Naive thymus-derived CD8-positive, alpha-beta T cell (primary cell): ENCODE measurements at regions not wholly inside any gene's neighbourhood (a gene's known extent, or its start where the extent isn't known, plus 50 kb on each side); places are given as distances from the start of the nearest gene placed in this dataset.
"Not testable (repeated sequence)": the region's sequence is repeated elsewhere in the genome, so short reads cannot be mapped to it uniquely, and the experiment has no call there.

Experiments used
- ATAC-seq, 2 donors: fragments of 150-1000 bp; cut with Tn5 transposase in 1 of 2; sonication (Bioruptor Pico), chemical (Tn5 transposase) in 1 of 2; 1 replicate in 1 of 2; 2 replicates in 1 of 2; pipeline ENCODE4 v1.10.0; 2021; ENCODE audit warnings: mild to moderate bottlenecking in 2 of 2, moderate library complexity in 2 of 2
- POLR2A ChIA-PET: fragments of 350-600 bp; sonication (Branson Sonifier 250); formaldehyde crosslinking; loops from one replicate; lab custom pipeline; 2021; ENCODE audit warnings: antibody characterized with exemption; lab: Charles Lee
- DNase-seq, 10 donors: peaks; one replicate each; pipeline versions ENCODE4 v3.0.0 to v3.0.0-alpha.2; 2020 to 2022
- H3K27ac Mint-ChIP-seq, 10 donors: one replicate each; pipeline ENCODE4 v1.8.0; 2020 to 2022; ENCODE audit warnings: mild to moderate bottlenecking in 10 of 10, mixed read lengths in 10 of 10, moderate library complexity in 4 of 10, inconsistent platforms in 1 of 10
- H3K27me3 Mint-ChIP-seq, 5 donors: one replicate each; pipeline ENCODE4 v1.8.0; 2021 to 2022; ENCODE audit warnings: mixed read lengths in 5 of 5
- H3K36me3 Mint-ChIP-seq, 3 donors: one replicate each; pipeline ENCODE4 v1.8.0; 2020 to 2022; ENCODE audit warnings: mixed read lengths in 3 of 3, mild to moderate bottlenecking in 2 of 3, inconsistent platforms in 1 of 3
- H3K4me1 Mint-ChIP-seq, 4 donors: one replicate each; pipeline ENCODE4 v1.8.0; 2021 to 2022; ENCODE audit warnings: mixed read lengths in 4 of 4
- H3K4me3 Mint-ChIP-seq, 10 donors: one replicate each; pipeline ENCODE4 v1.8.0; 2020 to 2022; ENCODE audit warnings: mild to moderate bottlenecking in 10 of 10, mixed read lengths in 10 of 10, moderate library complexity in 6 of 10, inconsistent platforms in 1 of 10
- H3K9me3 Mint-ChIP-seq, 9 donors: one replicate each; pipeline ENCODE4 v1.8.0; 2020 to 2022; ENCODE audit warnings: mixed read lengths in 9 of 9, mild to moderate bottlenecking in 3 of 9, inconsistent platforms in 1 of 9, moderate library complexity in 1 of 9

GRCh38 chr5:159682623-159683022 is 233.7 kb upstream of the ADRA1B start:
- H3K4me1 Mint-ChIP-seq: no peaks in the 10 kb centered on the region
- peaks cover 2 to 18% (median 4%) of the 10 kb centered on the region in 5 donors for H3K27me3 Mint-ChIP-seq
- POLR2A ChIA-PET: no interaction called here
- peaks cover 0 to 56% (median 32%) of the 10 kb centered on the region in 9 donors for H3K9me3 Mint-ChIP-seq
- DNase-seq: no peak
- no peak overlapping the region for H3K27ac Mint-ChIP-seq
- H3K4me3 Mint-ChIP-seq: no peak overlapping the region
- ATAC-seq: no peak
- H3K36me3 Mint-ChIP-seq: peaks cover 2 to 33% (median 2%) of the 10 kb centered on the region in 3 donors

- POLR2A ChIA-PET, H3K27ac Mint-ChIP-seq, ATAC-seq, H3K4me3 Mint-ChIP-seq, H3K4me1 Mint-ChIP-seq, DNase-seq: not testable (repeated sequence)
- H3K36me3 Mint-ChIP-seq: peaks cover 2 to 23% (median 2%) of the 10 kb centered on the region in 3 donors
- peaks cover 0 to 31% (median 6%) of the 10 kb centered on the region in 9 donors for H3K9me3 Mint-ChIP-seq
- H3K27me3 Mint-ChIP-seq: peaks cover 8 to 44% (median 23%) of the 10 kb centered on the region in 5 donors
These were observed 228.4 kb upstream of the ADRA1B start for GRCh38 chr5:159687892-159688291.

- Mint-ChIP-seq H3K27me3 (peaks cover 0 to 3% (median 0%) of the 10 kb centered on the region in 5 donors), H3K27ac (no peak overlapping the region), H3K36me3 (peaks cover 0 to 5% (median 0%) of the 10 kb centered on the region in 3 donors), H3K4me3 (no peak overlapping the region), H3K9me3 (peaks cover 0 to 10% (median 5%) of the 10 kb centered on the region in 9 donors), H3K4me1 (no peaks in the 10 kb centered on the region)
- DNase-seq (no peak), ATAC-seq (no peak)
- POLR2A ChIA-PET: no interaction called here
These were observed 220.5 kb upstream of the ADRA1B start for GRCh38 chr5:159695741-159696294.

- DNase-seq: no peak
- Mint-ChIP-seq H3K27me3 (peaks cover 0 to 3% (median 2%) of the 10 kb centered on the region in 5 donors), H3K36me3 (peaks cover 0 to 3% (median 0%) of the 10 kb centered on the region in 3 donors), H3K4me1 (no peaks in the 10 kb centered on the region), H3K27ac (no peak overlapping the region), H3K9me3 (peaks cover 0 to 3% (median 2%) of the 10 kb centered on the region in 9 donors), H3K4me3 (no peak overlapping the region)
- POLR2A ChIA-PET: no interaction called here
- no peak for ATAC-seq
These were observed 218.8 kb upstream of the ADRA1B start for GRCh38 chr5:159697530-159697929.

- Mint-ChIP-seq H3K27me3 (peaks cover 0 to 3% (median 3%) of the 10 kb centered on the region in 5 donors), H3K9me3 (peaks cover 0 to 3% (median 0%) of the 10 kb centered on the region in 9 donors), H3K4me3 (no peak overlapping the region), H3K27ac (no peak overlapping the region), H3K36me3 (no peaks in the 10 kb centered on the region), H3K4me1 (no peaks in the 10 kb centered on the region)
- DNase-seq (no peak), ATAC-seq (no peak)
- POLR2A ChIA-PET: no interaction called here
These were observed 218.0 kb upstream of the ADRA1B start for GRCh38 chr5:159698322-159698721.

GRCh38 chr5:159700016-159700415 is 216.3 kb upstream of the ADRA1B start:
- POLR2A ChIA-PET: no interaction called here
- Mint-ChIP-seq H3K27me3 (peaks cover 0 to 9% (median 3%) of the 10 kb centered on the region in 5 donors), H3K27ac (no peak overlapping the region), H3K4me1 (no peaks in the 10 kb centered on the region), H3K9me3 (no peaks in the 10 kb centered on the region), H3K4me3 (no peak overlapping the region), H3K36me3 (no peaks in the 10 kb centered on the region)
- DNase-seq (no peak), ATAC-seq (no peak)

- Mint-ChIP-seq H3K4me1 (no peaks in the 10 kb centered on the region), H3K27ac (no peak overlapping the region), H3K27me3 (peaks cover 0 to 11% (median 4%) of the 10 kb centered on the region in 5 donors), H3K9me3 (peaks cover 0 to 7% (median 3%) of the 10 kb centered on the region in 9 donors), H3K36me3 (peaks cover 0 to 4% (median 0%) of the 10 kb centered on the region in 3 donors), H3K4me3 (no peak overlapping the region)
- ATAC-seq: no peak
- POLR2A ChIA-PET: no interaction called here
- no peak for DNase-seq
These were observed 214.0 kb upstream of the ADRA1B start for GRCh38 chr5:159702301-159702700.

GRCh38 chr5:159702826-159703225 is 213.5 kb upstream of the ADRA1B start:
- POLR2A ChIA-PET: no interaction called here
- Mint-ChIP-seq H3K4me3 (no peak overlapping the region), H3K27me3 (peaks cover 0 to 11% (median 4%) of the 10 kb centered on the region in 5 donors), H3K9me3 (peaks cover 0 to 12% (median 5%) of the 10 kb centered on the region in 9 donors), H3K27ac (no peak overlapping the region), H3K4me1 (no peaks in the 10 kb centered on the region), H3K36me3 (peaks cover 0 to 6% (median 0%) of the 10 kb centered on the region in 3 donors)
- no peak for DNase-seq
- no peak for ATAC-seq

GRCh38 chr5:159704160-159704559 is 212.1 kb upstream of the ADRA1B start:
- peaks cover 0 to 14% (median 5%) of the 10 kb centered on the region in 9 donors for H3K9me3 Mint-ChIP-seq
- DNase-seq (no peak), ATAC-seq (no peak)
- peaks cover 0 to 15% (median 7%) of the 10 kb centered on the region in 5 donors for H3K27me3 Mint-ChIP-seq
- peaks cover 0 to 6% (median 0%) of the 10 kb centered on the region in 3 donors for H3K36me3 Mint-ChIP-seq
- no peak overlapping the region for H3K27ac Mint-ChIP-seq
- no peaks in the 10 kb centered on the region for H3K4me1 Mint-ChIP-seq
- H3K4me3 Mint-ChIP-seq: no peak overlapping the region
- POLR2A ChIA-PET: no interaction called here

- POLR2A ChIA-PET: no interaction called here
- Mint-ChIP-seq H3K36me3 (peaks cover 0 to 6% (median 0%) of the 10 kb centered on the region in 3 donors), H3K4me1 (no peaks in the 10 kb centered on the region), H3K9me3 (peaks cover 0 to 14% (median 5%) of the 10 kb centered on the region in 9 donors), H3K4me3 (no peak overlapping the region), H3K27me3 (peaks cover 3 to 29% (median 10%) of the 10 kb centered on the region in 5 donors), H3K27ac (no peak overlapping the region)
- ATAC-seq (no peak), DNase-seq (no peak)
These were observed 210.3 kb upstream of the ADRA1B start for GRCh38 chr5:159705948-159706347.

GRCh38 chr5:159708090-159708489 is 208.2 kb upstream of the ADRA1B start:
- no peak for ATAC-seq
- H3K36me3 Mint-ChIP-seq: peaks cover 0 to 6% (median 0%) of the 10 kb centered on the region in 3 donors
- peaks cover 3 to 29% (median 8%) of the 10 kb centered on the region in 5 donors for H3K27me3 Mint-ChIP-seq
- no peak overlapping the region for H3K4me3 Mint-ChIP-seq
- H3K4me1 Mint-ChIP-seq: no peaks in the 10 kb centered on the region
- peaks cover 0 to 14% (median 5%) of the 10 kb centered on the region in 9 donors for H3K9me3 Mint-ChIP-seq
- DNase-seq: no peak
- POLR2A ChIA-PET: no interaction called here
- H3K27ac Mint-ChIP-seq: no peak overlapping the region

GRCh38 chr5:159712672-159713071 is 203.6 kb upstream of the ADRA1B start:
- no peaks in the 10 kb centered on the region for H3K36me3 Mint-ChIP-seq
- H3K27ac Mint-ChIP-seq: no peak overlapping the region
- H3K9me3 Mint-ChIP-seq: peaks cover 0 to 4% (median 2%) of the 10 kb centered on the region in 9 donors
- POLR2A ChIA-PET: no interaction called here
- no peak overlapping the region for H3K4me3 Mint-ChIP-seq
- DNase-seq (no peak), ATAC-seq (no peak)
- H3K4me1 Mint-ChIP-seq: no peaks in the 10 kb centered on the region
- peaks cover 5 to 26% (median 14%) of the 10 kb centered on the region in 5 donors for H3K27me3 Mint-ChIP-seq

GRCh38 chr5:159713254-159713653 is 203.0 kb upstream of the ADRA1B start:
- no peaks in the 10 kb centered on the region for H3K4me1 Mint-ChIP-seq
- H3K4me3 Mint-ChIP-seq: no peak overlapping the region
- POLR2A ChIA-PET: no interaction called here
- H3K9me3 Mint-ChIP-seq: no peaks in the 10 kb centered on the region
- ATAC-seq (no peak), DNase-seq (no peak)
- H3K27me3 Mint-ChIP-seq: peaks cover 5 to 28% (median 14%) of the 10 kb centered on the region in 5 donors
- no peak overlapping the region for H3K27ac Mint-ChIP-seq
- H3K36me3 Mint-ChIP-seq: no peaks in the 10 kb centered on the region
